Astrocyte (in vitro differentiated cells and primary cell): ENCODE measurements at regions not wholly inside any gene's neighbourhood (a gene's known extent, or its start where the extent isn't known, plus 50 kb on each side); places are given as distances from the start of the nearest gene placed in this dataset.

Experiments
- DNase-seq: peaks from one replicate; pipeline ENCODE4 v3.0.0-alpha.2; 2010; ENCODE audit warnings: low read depth
- FAIRE-seq: peaks from 2 replicates; lab custom pipeline; 2011; peaks lifted over from hg19 to GRCh38; lab: Jason Lieb, UNC
- H2AFZ ChIP-seq: 2 replicates; pipeline ENCODE4 v1.6.0; 2012; ENCODE audit warnings: low read depth, low read length, inconsistent platforms
- H3K27ac ChIP-seq: 2 replicates; pipeline ENCODE4 v1.5.1; 2011; ENCODE audit warnings: low read depth, low read length, inconsistent platforms
- H3K27me3 ChIP-seq: 2 replicates; pipeline ENCODE4 v1.6.0; 2011; ENCODE audit warnings: low read length, inconsistent platforms; ENCODE audit not compliant: insufficient read depth
- H3K36me3 ChIP-seq: 2 replicates; pipeline ENCODE4 v1.5.1; 2011; ENCODE audit warnings: low read length, inconsistent platforms; ENCODE audit not compliant: insufficient read depth
- H3K4me1 ChIP-seq: 2 replicates; pipeline ENCODE4 v1.5.1; 2011; ENCODE audit warnings: low read length, inconsistent platforms; ENCODE audit not compliant: insufficient read depth
- H3K4me2 ChIP-seq: 2 replicates; pipeline ENCODE4 v1.6.0; 2012; ENCODE audit warnings: low read length, inconsistent platforms
- H3K4me3 ChIP-seq: 2 replicates; pipeline ENCODE4 v1.5.1; 2011; ENCODE audit warnings: low read depth, mild to moderate bottlenecking, low read length, inconsistent platforms; ENCODE audit not compliant: insufficient read depth
- H3K79me2 ChIP-seq: 2 replicates; pipeline ENCODE4 v1.6.0; 2012; ENCODE audit warnings: mild to moderate bottlenecking, low read length, inconsistent platforms; ENCODE audit not compliant: insufficient read depth
- H3K9ac ChIP-seq: 2 replicates; pipeline ENCODE4 v1.6.0; 2012; ENCODE audit warnings: mild to moderate bottlenecking, low read length, inconsistent platforms
- H3K9me3 ChIP-seq: 2 replicates; pipeline ENCODE4 v1.5.1; 2012; ENCODE audit warnings: low read depth, mild to moderate bottlenecking, low read length, inconsistent platforms; ENCODE audit not compliant: insufficient read depth
- H4K20me1 ChIP-seq: 2 replicates; pipeline ENCODE4 v1.6.0; 2012; ENCODE audit warnings: low read length, inconsistent platforms; ENCODE audit not compliant: insufficient read depth
- H3K27ac Mint-ChIP-seq: one replicate; pipeline ENCODE4 v1.8.0; 2021; ENCODE audit warnings: mild to moderate bottlenecking, mixed read lengths; ENCODE audit not compliant: unreplicated experiment
- H3K27me3 Mint-ChIP-seq: one replicate; pipeline ENCODE4 v1.8.0; 2021; ENCODE audit warnings: low read depth, mixed read lengths; ENCODE audit not compliant: unreplicated experiment
- H3K36me3 Mint-ChIP-seq: one replicate; pipeline ENCODE4 v1.8.0; 2021; ENCODE audit warnings: low read depth, mixed read lengths; ENCODE audit not compliant: unreplicated experiment
- H3K4me1 Mint-ChIP-seq: one replicate; pipeline ENCODE4 v1.8.0; 2021; ENCODE audit warnings: low read depth, mixed read lengths; ENCODE audit not compliant: unreplicated experiment
- H3K4me3 Mint-ChIP-seq: one replicate; pipeline ENCODE4 v1.8.0; 2021; ENCODE audit warnings: mild to moderate bottlenecking, moderate library complexity, mixed read lengths; ENCODE audit not compliant: unreplicated experiment
- H3K9me3 Mint-ChIP-seq: one replicate; pipeline ENCODE4 v1.8.0; 2021; ENCODE audit warnings: mild to moderate bottlenecking, mixed read lengths; ENCODE audit not compliant: unreplicated experiment
- CTCF ChIP-seq: IDR thresholded peaks from 2 replicates; pipeline ENCODE4 v1.5.1; 2011; ENCODE audit warnings: low read depth, mild to moderate bottlenecking, inconsistent platforms, low read length, moderate library complexity; ENCODE audit not compliant: insufficient read depth
- EZH2 ChIP-seq: IDR thresholded peaks from 2 replicates; pipeline ENCODE4 v1.6.1; 2012; ENCODE audit warnings: mild to moderate bottlenecking, low read length, inconsistent platforms; ENCODE audit not compliant: insufficient read depth

GRCh38 chr2:186399082-186399644 is 86.9 kb upstream of the ZC3H15 start:
- DNase-seq (no peak), FAIRE-seq (no peak)
- Mint-ChIP-seq H3K4me1 (no peaks in the 10 kb centered on the region), H3K4me3 (no peak overlapping the region), H3K27ac (no peak overlapping the region), H3K9me3 (no peaks in the 10 kb centered on the region), H3K27me3 (no peaks in the 10 kb centered on the region), H3K36me3 (no peaks in the 10 kb centered on the region)
- Histone ChIP-seq H3K36me3 (no peaks in the 10 kb centered on the region), H3K9me3 (no peaks in the 10 kb centered on the region), H3K4me3 (no peak overlapping the region), H3K4me2 (no peak overlapping the region), H2AFZ (no peak overlapping the region), H3K4me1 (no peaks in the 10 kb centered on the region), H3K27ac (no peak overlapping the region), H3K27me3 (no peaks in the 10 kb centered on the region), H3K9ac (no peak overlapping the region), H3K79me2 (no peaks in the 10 kb centered on the region), H4K20me1 (no peaks in the 10 kb centered on the region)
- TF ChIP-seq EZH2 (no peak), CTCF (no peak)

- no peak overlapping the region for H3K4me2 ChIP-seq
- H3K27ac ChIP-seq = no peak overlapping the region
- FAIRE-seq (no peak), DNase-seq (no peak)
- H3K27me3 ChIP-seq = no peaks in the 10 kb centered on the region
- H3K4me1 Mint-ChIP-seq = no peaks in the 10 kb centered on the region
- no peaks in the 10 kb centered on the region for H3K27me3 Mint-ChIP-seq
- no peaks in the 10 kb centered on the region for H4K20me1 ChIP-seq
- no peaks in the 10 kb centered on the region for H3K4me1 ChIP-seq
- H2AFZ ChIP-seq = no peak overlapping the region
- no peak overlapping the region for H3K27ac Mint-ChIP-seq
- H3K9me3 Mint-ChIP-seq = peaks cover 2% of the 10 kb centered on the region
- no peak overlapping the region for H3K9ac ChIP-seq
- H3K79me2 ChIP-seq = no peaks in the 10 kb centered on the region
- no peak for TF ChIP-seq EZH2
- TF ChIP-seq CTCF = no peak
- no peak overlapping the region for H3K4me3 ChIP-seq
- H3K4me3 Mint-ChIP-seq = no peak overlapping the region
- peaks cover 2% of the 10 kb centered on the region for H3K36me3 Mint-ChIP-seq
- H3K9me3 ChIP-seq = no peaks in the 10 kb centered on the region
- H3K36me3 ChIP-seq = no peaks in the 10 kb centered on the region
Observed at GRCh38 chr2:186405842-186406241, 80.2 kb upstream of the ZC3H15 start.

GRCh38 chr2:186407611-186408010 is 78.4 kb upstream of the ZC3H15 start:
- no peaks in the 10 kb centered on the region for H3K9me3 ChIP-seq
- no peak overlapping the region for H3K27ac Mint-ChIP-seq
- no peak overlapping the region for H2AFZ ChIP-seq
- H3K4me1 ChIP-seq = no peaks in the 10 kb centered on the region
- no peaks in the 10 kb centered on the region for H3K27me3 Mint-ChIP-seq
- no peak overlapping the region for H3K4me2 ChIP-seq
- H3K9me3 Mint-ChIP-seq = peaks cover 2% of the 10 kb centered on the region
- no peaks in the 10 kb centered on the region for H3K27me3 ChIP-seq
- no peak for TF ChIP-seq CTCF
- DNase-seq = no peak
- H3K4me1 Mint-ChIP-seq = no peaks in the 10 kb centered on the region
- H3K4me3 Mint-ChIP-seq = no peak overlapping the region
- H3K4me3 ChIP-seq = no peak overlapping the region
- H3K79me2 ChIP-seq = no peaks in the 10 kb centered on the region
- no peaks in the 10 kb centered on the region for H4K20me1 ChIP-seq
- H3K9ac ChIP-seq = no peak overlapping the region
- FAIRE-seq = no peak
- no peak overlapping the region for H3K27ac ChIP-seq
- peaks cover 2% of the 10 kb centered on the region for H3K36me3 Mint-ChIP-seq
- H3K36me3 ChIP-seq = no peaks in the 10 kb centered on the region
